KMS-11 (cell line): ENCODE measurements at regions not wholly inside any gene's neighbourhood (a gene's known extent, or its start where the extent isn't known, plus 50 kb on each side); places are given as distances from the start of the nearest gene placed in this dataset.

Source experiments
- H2AFZ ChIP-seq: fragments of 200-600 bp; sonication (generic); 2 replicates; pipeline ENCODE4 v1.6.1; 2016; ENCODE audit warnings: antibody characterized with exemption, mixed run types, low read depth
- H3K27ac ChIP-seq: fragments of 200-600 bp; sonication (generic); 2 replicates; pipeline ENCODE4 v1.6.1; 2016; ENCODE audit warnings: mild to moderate bottlenecking, mixed run types
- H3K27me3 ChIP-seq: fragments of 200-600 bp; sonication (generic); 2 replicates; pipeline ENCODE4 v1.6.1; 2017; ENCODE audit warnings: mild to moderate bottlenecking, low read depth, mixed run types, moderate library complexity; ENCODE audit not compliant: insufficient read depth
- H3K36me3 ChIP-seq: fragments of 200-600 bp; sonication (generic); 2 replicates; pipeline ENCODE4 v1.6.1; 2017; ENCODE audit warnings: mild to moderate bottlenecking, mixed run types; ENCODE audit not compliant: insufficient read depth
- H3K4me1 ChIP-seq: fragments of 200-600 bp; sonication (generic); 2 replicates; pipeline ENCODE4 v1.6.1; 2016; ENCODE audit warnings: mild to moderate bottlenecking, low read depth, mixed run types; ENCODE audit not compliant: poor library complexity, severe bottlenecking
- H3K4me2 ChIP-seq: fragments of 200-600 bp; sonication (generic); 2 replicates; pipeline ENCODE4 v1.7.0; 2016; ENCODE audit warnings: mild to moderate bottlenecking, mixed run types
- H3K4me3 ChIP-seq: fragments of 200-600 bp; sonication (generic); IDR thresholded peaks from 2 replicates; pipeline ENCODE4 v1.6.1; 2017; ENCODE audit warnings: low read depth, low read length, mixed read lengths; ENCODE audit not compliant: insufficient read depth
- H3K79me2 ChIP-seq: fragments of 200-600 bp; sonication (generic); 2 replicates; pipeline ENCODE4 v1.6.1; 2016; ENCODE audit warnings: low read depth, mixed run types; ENCODE audit not compliant: insufficient read depth
- H3K9ac ChIP-seq: fragments of 200-600 bp; sonication (generic); 2 replicates; pipeline ENCODE4 v1.6.1; 2016; ENCODE audit warnings: mild to moderate bottlenecking, mixed run types
- H4K20me1 ChIP-seq: fragments of 200-600 bp; sonication (generic); 2 replicates; pipeline ENCODE4 v1.6.1; 2016; ENCODE audit warnings: mild to moderate bottlenecking, mixed run types; ENCODE audit not compliant: insufficient read depth
- TF ChIP-seq, protein P1 (sequence below): fragments of 200-600 bp; sonication (generic); conservative IDR thresholded peaks from 2 replicates; pipeline ENCODE4 v1.6.1; 2017; ENCODE audit warnings: low read depth, mild to moderate bottlenecking, antibody characterized with exemption, low read length, moderate library complexity, mixed read lengths

DNA sequence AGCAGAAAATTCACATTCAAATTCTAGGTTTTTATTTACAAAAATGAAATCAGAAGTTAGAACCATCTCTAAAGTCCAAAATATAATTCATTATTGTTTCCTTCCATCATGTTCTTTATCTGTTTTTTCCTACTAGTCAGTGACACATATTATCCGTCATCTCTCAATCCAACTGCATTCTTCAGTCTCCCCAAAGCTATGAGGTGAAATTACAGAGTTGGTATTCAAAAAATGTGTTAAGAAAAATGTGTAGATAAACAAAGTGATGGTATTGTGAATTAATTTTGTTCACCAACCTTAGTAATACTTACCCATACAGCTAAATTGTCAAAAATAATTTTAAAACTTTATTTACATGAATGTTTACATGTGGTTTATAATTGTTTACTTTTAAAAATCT lies 448.7 kb upstream of the MIR17HG start:
- Histone ChIP-seq H3K27me3 (no peaks in the 10 kb centered on the region), H3K9ac (no peak overlapping the region), H4K20me1 (no peaks in the 10 kb centered on the region), H3K79me2 (no peaks in the 10 kb centered on the region), H3K4me3 (no peak overlapping the region), H3K4me1 (no peaks in the 10 kb centered on the region), H3K4me2 (no peak overlapping the region), H3K27ac (no peak overlapping the region), H3K36me3 (no peaks in the 10 kb centered on the region), H2AFZ (no peak overlapping the region)
- TF ChIP-seq, protein P1, sequence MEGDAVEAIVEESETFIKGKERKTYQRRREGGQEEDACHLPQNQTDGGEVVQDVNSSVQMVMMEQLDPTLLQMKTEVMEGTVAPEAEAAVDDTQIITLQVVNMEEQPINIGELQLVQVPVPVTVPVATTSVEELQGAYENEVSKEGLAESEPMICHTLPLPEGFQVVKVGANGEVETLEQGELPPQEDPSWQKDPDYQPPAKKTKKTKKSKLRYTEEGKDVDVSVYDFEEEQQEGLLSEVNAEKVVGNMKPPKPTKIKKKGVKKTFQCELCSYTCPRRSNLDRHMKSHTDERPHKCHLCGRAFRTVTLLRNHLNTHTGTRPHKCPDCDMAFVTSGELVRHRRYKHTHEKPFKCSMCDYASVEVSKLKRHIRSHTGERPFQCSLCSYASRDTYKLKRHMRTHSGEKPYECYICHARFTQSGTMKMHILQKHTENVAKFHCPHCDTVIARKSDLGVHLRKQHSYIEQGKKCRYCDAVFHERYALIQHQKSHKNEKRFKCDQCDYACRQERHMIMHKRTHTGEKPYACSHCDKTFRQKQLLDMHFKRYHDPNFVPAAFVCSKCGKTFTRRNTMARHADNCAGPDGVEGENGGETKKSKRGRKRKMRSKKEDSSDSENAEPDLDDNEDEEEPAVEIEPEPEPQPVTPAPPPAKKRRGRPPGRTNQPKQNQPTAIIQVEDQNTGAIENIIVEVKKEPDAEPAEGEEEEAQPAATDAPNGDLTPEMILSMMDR, result no peak

DNA sequence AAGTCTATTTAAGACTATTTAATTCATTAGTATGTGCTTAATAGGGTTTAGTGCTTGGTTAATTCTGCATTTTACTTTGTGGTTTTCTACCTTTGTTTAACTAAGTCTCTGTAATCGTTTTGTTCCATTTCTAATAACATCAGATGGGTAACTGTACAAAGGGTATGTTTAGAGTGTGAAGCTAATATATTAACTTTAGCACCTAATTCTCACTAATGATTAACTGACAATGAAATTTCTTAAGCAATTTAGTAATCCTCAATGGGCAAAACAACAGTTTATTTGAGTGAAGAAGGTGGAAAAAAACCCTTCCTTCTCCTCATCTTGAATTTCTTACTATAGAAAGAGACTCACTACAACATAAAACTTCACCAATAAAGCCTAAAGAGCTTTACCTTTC lies 448.1 kb upstream of the MIR17HG start:
- H3K79me2 ChIP-seq, result no peaks in the 10 kb centered on the region
- H3K36me3 ChIP-seq, result no peaks in the 10 kb centered on the region
- no peak overlapping the region for H3K27ac ChIP-seq
- no peaks in the 10 kb centered on the region for H3K4me1 ChIP-seq
- H3K4me3 ChIP-seq, result no peak overlapping the region
- H3K4me2 ChIP-seq, result no peak overlapping the region
- TF ChIP-seq, protein P1, result no peak
- no peak overlapping the region for H2AFZ ChIP-seq
- H3K27me3 ChIP-seq, result no peaks in the 10 kb centered on the region
- H4K20me1 ChIP-seq, result no peaks in the 10 kb centered on the region
- H3K9ac ChIP-seq, result no peak overlapping the region

DNA sequence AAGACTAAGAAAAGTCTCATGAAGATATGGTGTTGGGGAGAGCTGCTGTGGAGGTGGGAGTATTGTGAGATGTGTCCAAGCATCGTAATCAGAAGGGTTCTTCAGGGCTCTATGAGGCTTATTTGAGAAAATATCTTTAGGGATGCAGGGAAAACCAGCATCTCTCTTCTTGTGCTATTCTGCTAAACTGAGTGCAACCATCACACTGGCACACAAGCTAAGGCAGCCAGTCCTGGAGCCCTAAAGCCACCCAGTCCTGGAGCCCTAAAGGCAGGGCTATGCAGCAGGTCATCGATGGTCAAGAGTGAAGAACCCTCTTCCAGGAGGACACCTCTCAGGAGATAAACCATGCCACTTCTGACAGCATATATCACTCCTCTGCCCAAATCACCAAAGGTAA lies 445.2 kb upstream of the MIR17HG start:
- Histone ChIP-seq H3K79me2 (no peaks in the 10 kb centered on the region), H4K20me1 (no peaks in the 10 kb centered on the region), H3K36me3 (no peaks in the 10 kb centered on the region), H3K4me2 (no peak overlapping the region), H3K9ac (no peak overlapping the region), H3K4me1 (no peaks in the 10 kb centered on the region), H2AFZ (no peak overlapping the region), H3K27me3 (no peaks in the 10 kb centered on the region), H3K27ac (no peak overlapping the region), H3K4me3 (no peak overlapping the region)
- TF ChIP-seq, protein P1, result no peak

DNA sequence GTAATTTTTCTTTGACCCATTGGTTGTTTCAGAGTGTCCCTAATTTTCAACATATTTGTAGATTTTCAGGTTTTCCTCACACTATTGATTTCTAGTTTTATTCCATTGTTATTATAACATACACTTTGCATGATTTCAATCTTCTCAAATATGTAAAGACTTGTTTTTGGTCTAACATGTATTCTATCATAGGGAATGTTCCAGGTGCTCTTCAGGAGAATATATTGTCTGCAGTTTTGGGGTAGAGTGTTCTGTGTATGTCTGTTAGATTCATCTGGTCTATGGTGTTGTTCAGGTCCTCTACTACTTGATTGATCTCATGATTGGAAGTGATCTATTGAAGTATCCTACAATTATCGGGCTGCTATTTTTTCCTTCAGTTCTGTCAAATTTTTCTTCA lies 440.9 kb upstream of the MIR17HG start:
- H3K4me1 ChIP-seq, result no peaks in the 10 kb centered on the region
- no peak overlapping the region for H3K27ac ChIP-seq
- no peak overlapping the region for H3K9ac ChIP-seq
- H3K27me3 ChIP-seq, result no peaks in the 10 kb centered on the region
- no peaks in the 10 kb centered on the region for H4K20me1 ChIP-seq
- no peaks in the 10 kb centered on the region for H3K36me3 ChIP-seq
- no peak overlapping the region for H2AFZ ChIP-seq
- no peaks in the 10 kb centered on the region for H3K79me2 ChIP-seq
- TF ChIP-seq, protein P1, result no peak
- no peak overlapping the region for H3K4me3 ChIP-seq
- no peak overlapping the region for H3K4me2 ChIP-seq

DNA sequence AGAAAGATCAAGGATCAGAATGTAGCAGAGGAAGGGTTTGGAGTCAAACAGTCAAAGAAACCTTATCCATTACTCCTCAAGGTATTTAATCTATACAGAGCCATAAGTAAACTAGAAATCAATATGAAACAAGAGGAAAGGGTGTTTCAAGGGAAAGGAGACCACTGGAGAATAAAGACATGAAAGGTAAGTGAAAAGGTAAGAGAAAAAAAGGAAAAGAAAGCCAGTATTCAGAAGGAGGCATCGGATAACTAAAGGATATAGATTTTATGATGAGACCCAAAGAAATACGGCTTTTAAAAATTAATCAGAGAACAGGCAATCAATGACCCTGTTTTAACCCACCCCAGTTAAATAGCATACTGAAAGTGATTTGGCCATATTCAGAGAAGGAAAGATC lies 438.7 kb upstream of the MIR17HG start:
- Histone ChIP-seq H4K20me1 (no peaks in the 10 kb centered on the region), H3K27ac (no peak overlapping the region), H3K4me2 (no peak overlapping the region), H3K4me1 (no peaks in the 10 kb centered on the region), H2AFZ (no peak overlapping the region), H3K27me3 (no peaks in the 10 kb centered on the region), H3K4me3 (no peak overlapping the region), H3K9ac (no peak overlapping the region), H3K79me2 (no peaks in the 10 kb centered on the region), H3K36me3 (no peaks in the 10 kb centered on the region)
- TF ChIP-seq, protein P1, result no peak
